GM04503 (cell line): ENCODE measurements at regions not wholly inside any gene's neighbourhood (a gene's known extent, or its start where the extent isn't known, plus 50 kb on each side); places are given as distances from the start of the nearest gene placed in this dataset.
"Not testable (repeated sequence)": the region's sequence is repeated elsewhere in the genome, so short reads cannot be mapped to it uniquely, and the experiment has no call there.

Source experiments
- DNase-seq: peaks from one replicate; pipeline ENCODE4 v3.0.0-alpha.2; 2012; ENCODE audit warnings: low read depth

DNA sequence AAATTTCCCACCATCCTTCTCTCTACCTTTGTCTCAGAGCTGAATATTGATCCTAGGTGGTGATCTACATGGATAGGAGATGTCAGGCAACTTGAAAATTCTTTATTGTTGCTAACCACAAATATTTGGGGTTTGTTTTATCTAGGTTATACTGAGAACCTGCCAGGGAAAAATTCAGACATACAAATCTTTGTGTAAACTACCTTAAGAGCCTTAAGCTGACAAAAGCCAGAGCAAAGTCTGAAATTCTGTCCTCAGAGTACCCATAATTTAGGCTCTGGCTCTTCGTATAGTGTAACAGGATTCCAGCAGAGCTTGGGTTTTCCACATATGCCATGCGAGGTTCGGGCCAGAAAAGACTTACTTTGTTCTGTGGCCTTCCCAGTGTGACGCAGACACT lies 406.7 kb upstream of the MAF start:
- DNase-seq: no peak

DNA sequence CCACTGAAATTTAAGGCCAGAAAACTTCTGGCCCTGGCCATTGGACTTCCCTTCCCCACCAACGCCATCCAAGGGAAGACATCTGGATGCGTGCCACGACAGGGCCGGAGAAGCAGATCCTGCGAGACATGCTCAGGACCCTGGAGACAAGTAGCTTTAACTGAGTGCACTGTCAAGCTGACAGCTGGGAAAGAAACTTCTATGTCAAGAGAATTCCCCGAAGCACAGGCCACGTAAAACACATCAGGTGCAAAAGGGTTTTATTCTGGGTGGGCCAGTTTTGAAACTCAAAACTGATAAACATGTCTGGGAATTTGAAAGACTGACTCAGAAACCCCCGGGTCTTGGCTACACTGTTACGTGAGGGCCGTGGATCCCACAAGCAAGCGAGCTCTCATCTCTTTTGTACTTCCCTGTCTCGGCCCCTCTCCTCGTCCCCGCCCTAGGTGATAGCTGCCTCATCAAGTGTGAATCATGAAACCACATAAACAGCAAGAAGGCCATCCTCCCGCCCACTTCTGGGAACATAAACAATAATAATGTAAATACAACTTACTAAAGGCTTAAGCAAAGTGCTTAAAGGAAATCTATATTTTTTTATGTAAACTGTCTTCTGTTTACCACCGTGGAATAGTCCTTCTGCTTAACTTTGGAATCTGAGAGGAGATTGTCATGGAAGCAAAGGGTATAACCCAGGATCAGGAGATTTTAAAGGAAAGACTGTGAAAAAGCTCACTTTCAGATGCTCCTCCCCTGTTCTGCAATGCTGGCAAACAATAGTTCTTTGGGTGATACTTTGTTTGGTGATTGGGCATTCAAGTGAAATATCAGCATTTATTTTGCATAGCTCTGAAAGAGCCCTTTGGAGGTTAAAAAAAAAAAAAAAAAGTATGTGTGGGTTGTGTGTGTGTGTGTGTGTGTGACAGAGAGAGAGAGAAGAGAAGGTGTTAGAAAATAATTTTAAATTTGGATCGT lies 406.0 kb upstream of the MAF start:
- no peak for DNase-seq

DNA sequence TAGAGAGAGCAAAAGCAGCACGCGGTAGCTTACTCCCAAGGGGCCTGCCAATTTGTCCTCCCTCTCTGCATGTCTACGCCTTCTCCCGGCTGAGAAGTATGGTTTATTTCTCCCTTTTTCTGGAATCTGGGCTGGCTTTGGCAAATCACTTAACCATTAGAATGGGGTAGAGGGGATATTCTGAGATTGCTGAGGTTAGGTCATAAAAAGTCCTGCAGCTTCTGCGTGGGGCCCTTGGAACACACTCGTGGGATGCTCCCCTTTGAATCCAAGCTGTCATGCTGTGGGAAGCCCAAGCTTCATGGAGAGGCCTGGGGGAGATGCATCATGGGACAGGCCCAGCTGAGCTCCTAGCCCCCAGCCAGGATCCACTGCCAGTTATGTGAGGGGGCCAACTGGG lies 403.6 kb upstream of the MAF start:
- no peak for DNase-seq

DNA sequence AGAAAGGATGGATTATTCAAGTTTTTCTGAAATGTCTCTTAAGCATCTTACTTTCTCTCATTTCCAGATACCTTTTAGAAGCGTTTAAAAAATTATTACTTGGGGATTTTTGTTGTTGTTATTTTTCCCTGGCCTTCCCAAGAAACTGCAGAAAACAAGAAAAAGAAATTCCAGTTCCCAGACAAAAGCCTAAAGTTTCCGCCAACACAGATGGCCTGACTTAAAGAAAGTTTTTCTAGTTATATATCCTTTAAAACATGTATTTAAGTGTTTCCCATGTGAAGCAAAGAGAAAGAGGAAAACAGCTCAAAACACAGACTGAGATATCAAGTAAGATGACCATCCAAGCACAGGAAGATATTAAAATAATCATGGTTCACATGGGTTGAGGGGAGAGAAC lies 401.7 kb upstream of the MAF start:
- DNase-seq: no peak

DNA sequence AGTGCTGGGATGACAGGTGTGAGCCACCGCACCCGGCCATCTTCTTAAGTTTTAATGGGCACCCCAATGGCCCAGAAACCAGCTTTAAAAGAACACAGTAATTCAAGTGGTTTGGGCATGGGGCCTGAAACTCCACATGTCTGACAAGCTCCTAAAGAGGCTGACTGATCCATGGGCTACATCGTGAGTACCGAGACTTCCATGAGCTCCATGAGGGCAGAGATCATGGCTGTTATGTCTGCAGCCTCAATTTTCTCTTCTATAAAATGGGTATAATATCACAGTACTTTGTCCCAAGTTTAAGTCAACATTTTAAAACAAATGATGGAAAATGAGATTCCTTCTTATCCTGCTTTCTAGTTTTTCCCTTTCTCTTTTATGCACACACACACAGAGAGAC lies 397.6 kb upstream of the MAF start:
- no peak for DNase-seq

DNA sequence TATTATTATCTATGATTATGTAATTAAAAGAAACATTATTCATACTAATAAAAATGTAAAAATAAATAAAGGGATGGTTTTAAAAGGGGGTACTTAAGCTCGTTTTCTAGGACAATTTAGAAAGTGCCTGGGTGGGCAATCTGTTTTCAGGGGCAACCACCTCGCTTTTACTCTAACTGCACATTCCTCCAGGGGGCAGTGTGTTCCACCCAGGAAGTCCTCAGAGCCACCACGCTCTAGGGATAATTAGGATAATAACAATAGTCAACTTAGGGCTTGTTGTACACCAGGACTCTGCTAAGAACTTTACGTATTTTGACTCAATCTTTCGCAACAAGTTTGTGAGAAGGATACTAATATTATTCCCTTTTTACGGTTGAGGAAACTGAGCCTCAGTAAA lies 396.7 kb upstream of the MAF start:
- DNase-seq: no peak

DNA sequence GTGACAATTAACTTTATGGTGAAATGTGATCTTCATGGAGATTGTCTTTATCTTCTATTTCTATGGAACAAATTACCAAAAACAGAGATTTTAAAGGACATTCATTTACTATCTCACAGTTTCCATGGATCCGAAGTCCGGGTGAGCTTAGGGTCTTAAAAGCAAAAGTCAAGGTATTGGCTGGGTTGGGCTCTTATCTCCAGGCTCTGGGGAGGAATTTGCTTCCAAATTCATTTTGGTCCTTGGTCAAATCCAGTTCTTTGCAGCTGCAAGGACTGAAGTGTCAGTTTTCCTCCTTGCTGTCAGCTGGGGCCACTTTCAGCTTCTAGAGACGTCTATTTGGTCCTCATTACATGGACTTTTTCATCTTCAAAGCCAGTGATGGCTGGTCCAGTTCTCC lies 395.8 kb upstream of the MAF start:
- no peak for DNase-seq

DNA sequence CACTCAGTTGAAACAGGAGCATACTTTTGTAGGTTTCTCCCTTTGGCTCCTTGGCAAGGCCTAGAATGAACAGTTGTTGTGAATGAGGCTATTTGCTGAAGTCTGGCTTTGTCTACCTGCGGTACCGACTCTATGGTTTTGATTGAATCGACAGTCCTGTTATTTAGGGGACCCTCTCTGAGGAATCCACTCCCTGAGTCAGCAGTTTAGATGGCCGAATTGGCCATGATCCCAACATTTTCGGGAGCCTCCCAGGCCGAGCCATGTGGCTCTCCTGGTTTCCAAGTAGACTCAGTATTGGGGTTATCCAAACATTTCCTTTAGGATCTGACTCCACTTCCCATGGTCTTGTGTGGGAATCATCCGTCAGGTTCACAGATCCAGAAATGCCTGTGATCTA lies 394.8 kb upstream of the MAF start:
- no peak for DNase-seq

DNA sequence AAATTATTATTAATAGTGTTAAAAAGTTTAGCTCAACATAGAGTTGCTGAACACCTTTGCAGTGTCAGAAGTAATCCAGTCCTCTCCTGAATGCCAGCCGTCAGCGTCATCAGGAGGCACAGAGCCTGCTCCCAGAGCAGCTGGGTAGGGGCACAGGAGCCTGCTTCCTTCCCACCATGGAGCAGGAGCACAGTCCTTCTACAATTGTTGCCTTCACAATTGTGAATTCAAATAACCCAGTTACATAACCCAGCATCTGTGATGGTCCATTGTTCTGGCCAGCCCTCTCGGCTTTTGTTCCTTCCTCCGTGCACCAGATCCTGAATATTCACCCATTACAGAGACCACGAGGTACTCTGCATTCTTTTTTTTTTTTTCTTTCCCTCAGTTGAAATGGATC lies 393.9 kb upstream of the MAF start:
- DNase-seq: no peak

DNA sequence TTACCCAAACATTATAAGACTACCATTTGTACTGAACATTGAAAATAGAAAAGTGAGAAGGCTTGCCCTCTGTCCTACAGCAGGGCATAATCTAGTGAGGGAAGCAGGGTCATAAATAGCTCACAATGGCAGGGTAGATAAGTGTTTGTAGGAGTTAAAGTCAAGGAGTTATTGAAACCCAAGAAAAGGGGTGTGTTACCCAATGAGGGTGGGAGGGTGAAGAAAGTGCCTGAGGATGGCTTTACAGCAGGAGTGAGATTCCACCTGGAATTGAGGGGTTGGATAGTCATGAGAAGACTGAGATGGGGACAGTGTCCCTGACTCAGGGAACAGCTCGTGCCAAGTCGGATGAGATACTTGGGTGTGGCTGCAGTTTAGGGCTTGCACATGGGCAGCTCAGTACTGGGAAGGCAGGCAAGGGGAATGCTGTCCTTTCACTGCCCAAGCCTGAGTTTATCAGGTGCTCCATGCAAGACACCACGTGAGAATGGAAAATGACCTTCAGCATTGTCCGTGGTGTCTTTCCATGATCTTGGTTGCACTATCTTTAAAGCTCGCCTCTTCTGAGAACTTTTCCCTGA lies 393.2 kb upstream of the MAF start:
- DNase-seq: no peak

DNA sequence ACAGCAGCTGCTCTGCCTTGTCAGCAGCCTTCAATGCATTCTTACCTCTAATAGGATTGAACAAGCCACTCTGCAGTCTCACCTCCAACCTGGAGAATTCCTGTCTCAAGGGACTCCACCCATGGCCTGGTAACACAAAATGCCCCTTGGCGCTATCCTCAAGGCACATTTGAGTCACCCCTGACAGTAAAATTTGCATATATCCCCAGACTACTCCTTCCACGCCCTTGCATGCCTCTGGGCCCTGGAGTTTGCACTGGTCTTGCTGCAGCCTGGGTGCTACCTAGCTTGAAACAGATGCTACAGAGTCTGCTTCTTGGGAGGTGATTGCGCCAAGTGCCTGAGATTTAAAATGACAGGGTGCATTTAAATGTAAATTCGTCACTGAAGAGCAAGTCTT lies 391.4 kb upstream of the MAF start:
- DNase-seq: no peak

DNA sequence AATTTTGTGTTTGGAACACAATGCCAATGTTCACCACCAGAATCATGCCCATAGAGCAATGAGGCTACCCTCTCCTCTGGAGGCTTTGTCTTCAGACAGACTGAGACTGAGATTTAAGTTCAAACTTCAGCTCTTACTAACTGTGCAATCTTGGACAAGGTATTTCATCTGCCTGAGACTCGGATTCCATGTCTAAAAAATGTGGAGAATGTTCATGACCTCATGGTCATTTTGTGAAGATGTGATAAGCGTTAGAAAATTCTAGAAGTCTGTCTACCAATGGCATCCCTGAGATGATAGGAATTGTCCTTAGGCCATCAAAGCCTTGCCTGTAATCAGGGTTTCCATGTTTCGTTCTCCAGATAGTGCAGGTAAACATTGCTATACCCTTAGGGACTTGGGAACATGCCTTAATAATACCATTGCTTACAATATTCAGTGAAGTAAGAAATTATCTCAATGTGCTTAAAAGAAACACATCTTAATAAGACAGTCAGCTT lies 388.2 kb upstream of the MAF start:
- no peak for DNase-seq

DNA sequence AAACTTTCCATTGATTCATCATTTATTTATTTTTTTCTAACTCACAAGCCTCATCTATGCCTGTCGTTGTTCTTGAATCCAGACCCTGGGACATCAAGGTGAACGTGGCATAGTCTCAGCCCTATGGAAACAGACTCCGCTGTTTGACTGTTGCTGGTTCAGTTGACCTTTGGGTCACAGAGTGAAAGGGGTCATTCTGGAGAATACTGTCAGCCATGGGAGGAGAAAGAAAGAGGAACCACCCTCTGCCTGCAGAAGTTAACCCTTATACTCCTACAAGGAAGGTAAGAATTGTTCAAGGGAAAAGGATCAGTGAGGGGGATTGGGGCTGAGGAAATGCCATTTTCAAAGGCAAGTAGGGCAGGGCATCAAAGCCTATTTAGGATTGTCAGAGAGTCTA lies 387.6 kb upstream of the MAF start:
- DNase-seq: no peak

DNA sequence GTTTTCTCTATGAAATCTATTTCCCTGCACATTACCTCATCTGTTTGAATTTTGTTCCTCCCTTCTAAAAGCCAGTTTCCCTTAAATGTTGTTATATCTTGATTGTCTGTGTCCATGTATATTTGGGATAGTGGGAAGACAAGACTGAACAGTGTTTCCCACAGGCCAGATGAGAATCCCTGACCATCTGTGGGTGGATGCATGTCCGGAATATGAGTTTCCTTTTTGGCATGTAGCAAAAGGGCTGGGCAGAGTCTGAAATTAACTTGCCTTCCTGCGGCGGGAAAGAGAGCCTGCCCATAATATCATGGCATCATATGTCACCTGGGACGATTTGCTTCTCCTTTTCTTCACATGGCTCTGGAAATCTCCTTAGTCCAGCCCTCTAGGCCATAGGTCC lies 385.8 kb upstream of the MAF start:
- DNase-seq: no peak

DNA sequence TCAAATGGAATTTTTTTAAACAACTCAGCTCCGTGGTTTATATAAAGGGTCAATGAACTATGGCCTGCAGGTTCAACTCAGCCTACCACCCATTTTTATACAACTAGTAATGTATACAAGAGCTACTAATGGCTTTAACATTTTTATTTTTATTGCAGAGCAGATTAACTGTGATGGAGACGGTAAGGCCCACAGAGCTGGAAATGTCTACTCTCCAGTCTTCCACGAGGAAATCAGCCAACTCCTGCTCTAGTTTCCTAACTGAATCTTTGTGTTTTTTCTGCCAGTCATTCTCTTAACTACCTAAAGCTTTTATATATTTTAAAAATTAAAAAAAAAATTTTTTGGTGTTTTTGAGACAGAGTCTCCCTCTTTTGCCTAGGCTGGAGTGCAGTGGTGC lies 385.1 kb upstream of the MAF start:
- DNase-seq: no peak

DNA sequence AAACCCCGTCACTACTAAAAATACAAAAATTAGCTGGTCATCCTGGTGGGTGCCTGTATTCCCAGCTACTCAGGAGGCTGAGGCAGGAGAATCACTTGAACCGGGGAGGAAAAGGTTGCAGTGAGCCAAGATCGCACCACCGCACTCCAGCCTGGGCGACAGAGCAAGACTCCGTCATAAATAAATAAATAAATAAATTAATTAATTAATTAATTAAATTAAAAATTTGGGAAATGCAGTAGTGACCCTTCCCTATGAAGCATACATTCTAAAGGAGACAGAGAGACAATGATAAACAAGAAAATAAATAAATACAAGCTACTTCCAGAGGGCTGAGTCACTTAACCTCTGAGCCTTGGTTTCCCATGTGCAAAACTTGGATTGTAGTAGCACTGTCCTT lies 383.6 kb upstream of the MAF start:
- DNase-seq: not testable (repeated sequence)

DNA sequence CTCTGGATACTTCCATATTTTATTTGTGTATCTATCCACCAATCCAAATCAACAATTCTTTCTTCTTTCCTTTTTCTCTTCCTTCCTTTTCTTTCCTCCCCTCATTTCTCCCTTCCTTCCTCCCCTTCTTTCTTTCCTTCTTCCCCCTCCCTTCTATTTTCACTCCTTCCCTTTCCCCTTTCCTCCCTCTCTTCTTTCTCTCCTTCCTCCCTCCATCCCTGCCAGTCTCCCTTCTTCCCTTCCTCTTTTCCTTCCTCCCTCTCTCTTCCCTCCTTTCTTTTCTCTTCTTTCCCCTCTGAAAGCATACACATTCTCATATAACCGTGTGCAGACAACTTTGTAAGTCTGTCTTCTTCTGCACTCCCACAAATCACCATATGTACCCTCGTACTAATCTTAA lies 382.3 kb upstream of the MAF start:
- DNase-seq: no peak

DNA sequence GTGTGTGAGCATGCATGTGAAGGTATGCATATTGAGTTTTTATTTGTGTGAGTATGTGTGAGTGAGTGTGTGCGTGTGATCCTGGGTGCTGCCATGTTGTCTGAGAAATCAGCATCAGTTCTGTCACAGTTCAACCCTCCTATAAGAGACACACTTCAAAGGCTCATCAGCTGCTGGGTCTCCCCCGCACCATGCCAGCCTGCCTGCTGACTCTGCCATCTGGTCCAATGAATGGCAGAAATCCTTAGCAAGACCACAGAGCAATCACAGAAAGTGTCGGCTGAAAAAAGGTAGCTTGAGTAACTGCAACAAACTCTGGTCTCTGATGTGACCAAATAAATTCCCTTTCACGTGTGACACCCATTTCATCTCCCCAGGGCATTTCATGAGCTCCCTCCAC lies 381.8 kb upstream of the MAF start:
- no peak for DNase-seq

DNA sequence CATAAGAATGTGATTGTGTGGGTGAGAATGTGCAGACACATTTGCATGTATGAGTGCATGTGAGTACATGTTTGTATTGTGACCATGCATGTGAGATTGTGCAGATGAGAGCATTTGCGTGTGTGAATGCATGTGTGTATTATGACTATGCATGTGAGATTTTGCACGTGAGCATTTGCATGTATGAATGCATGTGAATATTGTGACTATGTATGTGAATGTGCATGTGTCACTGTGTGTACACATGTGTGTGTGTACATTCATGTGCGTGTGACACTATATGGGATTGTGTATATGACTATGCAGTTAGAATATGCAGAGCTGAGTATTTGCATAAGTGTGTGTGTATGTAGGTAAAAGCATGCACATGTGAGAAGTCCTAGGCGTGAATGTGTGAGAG lies 381.3 kb upstream of the MAF start:
- DNase-seq: no peak

DNA sequence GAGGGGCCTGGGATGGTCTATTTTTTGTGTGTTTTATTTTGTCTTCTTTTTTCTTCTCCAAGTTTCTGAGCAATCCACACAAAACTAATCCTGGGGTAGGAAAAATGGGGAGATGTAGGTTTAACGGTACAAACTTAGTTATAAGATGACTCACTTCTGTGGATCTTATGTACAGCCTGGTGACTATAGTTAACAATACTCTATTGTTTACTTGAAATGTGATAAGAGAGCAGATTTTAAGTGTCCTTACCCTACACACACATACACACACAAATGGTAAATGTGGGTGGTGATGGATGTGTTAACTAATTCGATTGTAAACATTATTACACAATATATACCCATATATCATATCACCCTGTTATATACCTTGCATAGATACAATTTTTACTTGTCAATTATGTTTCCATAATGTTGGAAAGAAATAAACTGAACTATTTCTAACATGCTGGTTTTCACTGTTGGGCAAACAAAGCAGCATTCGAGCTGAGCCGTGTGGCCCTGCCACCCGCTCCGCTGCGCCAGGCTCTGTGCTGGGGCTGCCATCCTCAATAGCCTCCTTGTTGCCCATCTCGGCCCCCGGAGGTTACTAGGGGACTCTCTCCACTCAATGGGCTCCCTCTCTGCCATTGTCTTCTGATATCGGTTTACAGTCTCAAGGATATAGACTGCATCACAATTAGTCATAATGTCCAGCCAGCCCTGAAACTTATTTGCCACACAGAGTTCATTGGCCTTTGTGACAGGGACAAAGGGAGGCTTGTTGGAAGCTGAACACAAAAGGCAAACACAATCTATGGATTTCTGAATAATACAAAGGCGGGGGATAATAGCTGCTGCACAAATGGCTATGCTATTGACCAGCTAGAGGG lies 380.3 kb upstream of the MAF start:
- DNase-seq: no peak

DNA sequence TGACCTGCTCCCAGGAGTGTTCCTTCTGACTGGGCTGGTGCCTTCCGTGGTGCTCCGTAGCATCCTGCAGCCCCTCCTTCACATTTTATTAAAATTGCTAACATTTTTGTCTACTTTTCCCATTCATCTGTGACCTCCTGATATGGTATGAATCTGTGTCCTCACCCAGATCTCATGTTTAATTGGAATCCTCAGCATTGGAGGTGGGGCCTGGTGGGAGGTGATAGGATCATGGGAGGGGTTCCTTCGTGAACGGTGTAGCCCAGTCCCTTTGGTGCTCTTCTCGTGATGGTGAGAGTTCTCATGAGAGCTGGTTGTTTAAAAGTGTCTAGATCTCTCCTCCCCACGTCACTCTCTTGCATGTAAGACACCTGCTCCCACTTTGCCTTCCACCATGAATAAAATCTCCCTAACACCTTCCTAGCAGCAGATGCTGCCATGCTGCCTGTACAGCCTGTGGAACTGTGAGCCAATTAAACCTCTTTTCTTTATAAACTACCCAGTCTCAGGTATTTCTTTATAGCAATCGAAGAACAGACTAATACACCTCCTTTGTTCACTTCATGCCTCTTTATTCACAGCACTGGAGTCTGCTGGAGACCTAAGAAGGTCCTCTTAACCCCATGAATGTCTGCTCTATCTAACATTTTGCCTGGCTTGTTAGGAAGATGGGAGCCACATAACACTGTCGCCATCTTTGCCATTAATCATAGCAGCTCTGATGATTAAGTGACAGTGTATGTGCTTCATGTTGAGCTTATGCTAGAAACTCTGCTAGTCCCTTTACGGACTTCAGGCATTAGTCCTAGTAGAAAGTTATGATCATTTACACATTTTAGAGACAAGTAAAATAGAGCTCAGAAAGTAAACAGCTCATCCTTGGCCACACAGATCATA lies 377.7 kb upstream of the MAF start:
- no peak for DNase-seq

DNA sequence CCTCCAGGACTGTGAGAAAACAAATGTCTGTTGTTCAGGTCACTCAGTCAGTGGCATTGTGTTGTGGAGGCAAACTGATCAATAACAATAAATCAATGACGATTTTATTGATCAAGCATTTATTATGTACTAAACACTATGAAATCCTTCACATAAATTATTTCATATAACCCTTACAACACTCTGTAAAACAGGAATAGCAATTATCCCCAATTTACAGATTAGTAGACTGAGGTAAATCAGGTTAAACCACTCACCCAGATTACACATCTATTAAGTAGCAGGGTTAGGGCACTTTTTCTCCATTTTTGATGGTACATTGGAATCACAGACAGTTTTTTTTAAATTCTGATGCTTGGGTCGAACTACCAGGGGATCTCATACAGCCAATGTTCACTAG lies 372.8 kb upstream of the MAF start:
- DNase-seq: no peak
